ENCODE measurements at regions not wholly inside any gene's neighbourhood (a gene's known extent, or its start where the extent isn't known, plus 50 kb on each side); places are given as distances from the start of the nearest gene placed in this dataset.

DNA sequence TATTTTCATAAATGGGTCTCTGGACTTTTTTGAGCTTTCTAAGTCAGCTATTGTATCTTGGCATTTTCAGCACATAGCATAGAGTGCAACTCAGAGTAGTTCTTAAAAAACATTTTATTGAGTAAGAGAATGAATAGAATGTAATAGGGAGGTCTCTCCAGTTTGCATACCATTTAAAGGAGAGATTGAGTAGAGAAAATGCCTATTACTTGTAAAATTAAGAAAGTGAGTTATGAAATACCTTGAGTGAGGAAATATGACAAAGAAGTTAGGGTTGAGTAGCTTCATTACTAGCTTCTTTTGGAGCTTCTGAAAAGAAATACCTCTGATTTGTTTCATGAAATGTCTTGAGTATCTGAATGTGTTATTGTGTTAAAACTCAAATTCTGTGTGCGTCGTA, 140.0 kb downstream of the AASDHPPT start:
- no peak for FAIRE-seq

DNA sequence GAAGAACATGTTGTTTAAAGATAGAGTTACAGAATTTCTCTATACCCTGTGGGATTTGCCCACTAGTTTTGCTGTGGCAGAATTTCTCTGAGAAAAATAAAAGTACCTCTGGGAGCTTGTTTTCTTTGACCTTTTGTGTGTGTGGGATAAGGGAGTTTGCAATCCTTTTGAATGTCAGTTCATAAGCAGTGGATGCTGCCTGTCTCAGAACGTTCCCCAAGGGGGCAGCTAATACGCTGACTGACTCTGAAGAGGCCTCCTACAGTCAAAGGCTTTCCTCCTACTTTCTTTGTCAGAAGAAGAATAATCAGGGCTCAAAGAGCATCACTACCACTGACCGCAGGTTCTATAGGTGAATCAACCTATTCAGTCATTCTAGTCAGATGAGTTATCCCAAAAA, 140.6 kb downstream of the AASDHPPT start:
- FAIRE-seq, result no peak

DNA sequence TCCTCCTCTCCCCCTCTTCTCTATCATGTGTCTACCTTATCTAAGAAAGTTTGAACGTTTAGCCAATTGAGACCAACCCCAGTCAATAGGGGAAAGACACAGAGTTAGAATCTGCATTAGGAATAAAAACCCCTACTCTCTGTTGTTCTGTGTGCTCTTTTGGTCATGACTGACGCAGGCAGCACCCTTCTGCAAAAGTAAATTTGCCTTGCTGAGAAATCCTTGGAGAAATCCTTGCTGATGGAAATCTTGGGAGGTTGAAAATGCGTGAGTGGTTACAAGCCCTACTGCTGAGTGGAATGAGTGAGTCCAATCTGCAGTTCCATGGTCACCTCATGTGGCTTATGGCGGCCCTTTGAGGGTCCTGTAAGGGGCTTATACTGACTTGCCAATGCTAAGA, 145.2 kb downstream of the AASDHPPT start:
- no peak for FAIRE-seq

DNA sequence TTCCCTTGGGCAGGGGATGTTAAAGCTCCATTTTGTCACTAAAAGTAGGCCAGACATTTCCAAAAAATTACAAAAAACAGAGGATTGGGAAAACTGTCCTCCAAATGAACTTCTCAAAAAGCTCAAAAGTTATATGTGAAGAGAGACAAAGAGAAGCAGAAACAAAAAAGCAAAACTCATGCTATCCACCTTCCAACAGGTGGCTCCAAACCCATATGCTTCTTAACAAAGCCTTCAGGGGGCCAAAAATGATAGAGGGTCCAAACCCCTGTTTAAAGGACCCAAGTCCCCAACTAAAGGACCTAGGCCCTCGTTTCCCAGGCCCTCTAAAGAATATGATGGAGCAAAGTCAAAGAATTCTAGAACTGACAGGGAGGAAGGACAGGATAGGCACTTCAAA, 146.7 kb downstream of the AASDHPPT start:
- no peak for FAIRE-seq

DNA sequence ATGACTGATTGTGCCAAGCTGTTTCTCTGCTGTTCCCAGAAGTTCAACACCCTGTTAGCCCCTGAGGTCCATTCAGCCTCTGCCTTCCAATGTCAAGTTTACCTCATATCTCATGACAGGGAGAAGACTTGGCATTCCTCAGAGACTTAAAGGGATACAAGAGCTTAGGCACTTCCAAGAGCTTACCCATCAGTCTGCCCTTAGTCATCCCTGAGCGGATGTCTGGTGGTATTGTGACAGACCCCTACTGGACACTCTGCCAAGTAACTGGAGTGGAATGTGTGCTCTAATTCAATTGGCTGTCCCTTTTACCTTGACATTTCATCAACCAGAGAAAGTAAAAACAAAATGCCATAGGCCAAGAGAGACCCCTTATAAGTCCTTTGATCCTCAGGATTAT, 151.5 kb downstream of the AASDHPPT start:
- no peak for FAIRE-seq

DNA sequence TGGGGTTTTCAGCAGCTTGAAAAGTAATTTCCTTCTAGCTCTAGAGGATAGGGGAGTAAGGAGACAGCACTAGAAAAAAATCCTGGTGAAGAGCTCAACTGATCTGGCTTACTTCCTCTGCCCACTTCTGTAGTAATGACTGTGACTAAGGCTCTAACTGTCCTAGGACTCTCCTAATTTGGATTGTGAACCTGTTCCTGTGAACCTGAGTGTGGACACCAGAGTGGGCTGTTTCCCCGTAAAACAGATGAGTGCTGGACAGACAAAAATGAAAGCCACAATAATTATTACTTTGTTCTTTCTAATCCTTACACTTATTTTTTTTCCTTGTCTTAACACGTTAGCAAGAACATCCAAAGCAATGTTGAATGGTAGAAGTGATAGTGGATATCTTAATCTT, 154.1 kb downstream of the AASDHPPT start:
- no peak for FAIRE-seq

DNA sequence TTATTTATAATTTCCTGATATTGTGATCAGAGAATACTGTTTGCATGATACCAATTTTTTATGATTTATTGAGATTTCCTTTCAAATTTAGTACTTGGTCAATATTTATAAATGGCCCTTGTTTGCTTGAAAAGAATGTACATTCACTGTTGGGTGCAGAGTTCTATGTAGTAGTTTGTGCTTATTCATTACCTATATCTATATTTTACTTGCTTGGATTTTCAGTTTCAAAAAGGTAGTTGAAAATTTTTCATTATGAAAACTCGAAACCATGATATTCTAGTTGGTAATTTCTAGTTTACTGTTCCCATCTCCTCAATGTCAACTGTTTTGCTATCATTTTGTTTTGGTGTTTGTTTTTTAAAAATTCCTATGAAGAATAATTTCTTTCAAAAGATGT, 155.7 kb downstream of the AASDHPPT start:
- no peak for FAIRE-seq

DNA sequence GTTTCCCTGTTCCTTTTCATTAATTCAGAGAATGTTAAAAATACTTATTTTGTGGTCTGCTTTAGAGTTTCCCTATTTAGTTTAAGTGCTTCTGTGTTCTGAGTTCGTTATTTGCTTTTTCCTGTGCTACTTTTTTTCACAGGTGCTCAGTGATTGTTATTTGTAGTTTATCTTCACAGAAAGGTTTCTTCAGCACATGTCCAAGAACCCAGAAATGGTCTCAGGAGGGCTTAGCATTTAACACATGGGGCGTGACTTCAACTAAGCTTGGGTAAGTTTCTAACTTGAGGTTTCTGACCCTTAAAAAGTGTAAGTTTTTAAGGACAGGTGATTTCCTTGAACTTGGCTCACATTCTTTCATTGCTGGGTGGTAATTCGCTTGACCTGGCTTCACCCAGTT, 157.3 kb downstream of the AASDHPPT start:
- no peak for FAIRE-seq

DNA sequence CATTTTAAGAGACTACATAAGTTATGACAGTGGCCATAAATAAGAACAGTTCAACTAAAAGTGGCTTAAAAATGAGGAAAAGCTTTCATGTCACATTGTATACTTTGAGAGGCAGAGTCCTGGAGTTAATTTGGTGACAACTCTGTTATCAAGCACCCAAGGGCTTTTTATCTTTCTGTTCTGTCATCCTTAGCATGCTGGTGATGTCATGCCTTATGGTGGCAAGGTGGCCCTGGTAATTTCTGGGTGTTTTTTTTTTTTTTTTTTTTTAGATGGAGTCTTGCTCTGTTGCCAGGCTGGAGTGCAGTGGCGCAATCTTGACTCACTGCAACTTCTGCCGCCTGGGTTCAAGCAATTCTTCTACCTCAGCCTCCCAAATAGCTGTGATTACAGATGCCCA, 158.8 kb downstream of the AASDHPPT start:
- no peak for FAIRE-seq

DNA sequence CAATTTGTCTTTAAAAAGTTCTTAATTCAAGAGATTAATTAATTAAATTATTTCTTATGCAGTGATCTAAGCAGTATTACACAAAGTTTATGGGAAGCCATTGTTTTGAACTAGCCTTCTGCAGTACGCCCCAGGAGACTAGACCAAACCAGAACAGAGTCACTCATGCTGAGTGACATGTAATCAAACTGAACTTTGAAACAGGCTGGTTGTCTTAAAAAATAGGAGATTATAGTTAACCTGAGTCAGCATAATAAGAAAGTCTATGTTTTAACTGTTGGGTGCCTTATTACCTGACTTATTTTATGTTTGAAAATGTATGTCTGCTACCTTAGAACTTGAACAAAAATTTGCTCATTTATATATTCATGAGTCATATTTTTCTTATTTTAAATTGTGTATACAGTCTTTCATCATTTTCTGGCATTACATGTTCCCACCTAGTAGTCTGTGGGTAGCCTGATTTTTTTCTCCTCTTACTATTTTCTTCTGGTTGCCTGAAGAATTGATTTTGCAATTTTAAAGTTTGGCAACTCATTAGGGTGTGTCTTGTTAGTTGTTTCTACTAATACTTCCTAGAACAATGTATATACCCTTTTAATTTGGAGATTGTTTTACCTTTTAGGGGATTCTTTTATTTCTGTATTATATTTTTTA, 161.4 kb downstream of the AASDHPPT start:
- FAIRE-seq, result no peak

DNA sequence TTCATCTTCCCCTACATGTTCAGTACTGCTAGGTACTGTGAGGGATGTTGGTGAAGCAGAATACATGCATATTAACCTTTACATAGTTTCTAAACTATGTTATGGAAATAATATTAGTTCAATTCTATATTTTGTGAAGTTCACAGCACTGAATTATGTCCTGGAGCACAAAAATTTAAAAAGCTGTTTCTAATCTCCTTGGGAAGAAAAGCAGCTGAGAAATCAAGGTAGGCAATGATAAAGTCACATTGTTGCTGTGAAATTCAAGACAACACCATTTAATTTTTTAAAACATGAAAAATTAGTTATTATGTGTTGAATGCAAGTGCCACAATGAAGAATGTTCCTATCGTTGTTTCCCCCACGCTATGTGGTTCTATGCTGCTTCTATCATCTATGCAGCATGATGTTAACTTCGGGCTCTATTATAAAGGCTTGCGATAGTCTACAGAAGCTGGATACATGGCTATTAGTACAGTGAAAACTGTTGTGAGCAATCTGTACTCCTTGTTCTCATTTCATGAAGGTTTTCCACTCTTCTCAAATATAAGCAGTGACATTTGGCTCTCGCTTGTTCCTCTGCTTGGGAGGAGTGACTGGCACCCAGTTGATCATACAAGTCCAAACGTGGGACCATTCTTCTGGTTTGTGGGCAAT, 164.3 kb downstream of the AASDHPPT start:
- no peak for FAIRE-seq

DNA sequence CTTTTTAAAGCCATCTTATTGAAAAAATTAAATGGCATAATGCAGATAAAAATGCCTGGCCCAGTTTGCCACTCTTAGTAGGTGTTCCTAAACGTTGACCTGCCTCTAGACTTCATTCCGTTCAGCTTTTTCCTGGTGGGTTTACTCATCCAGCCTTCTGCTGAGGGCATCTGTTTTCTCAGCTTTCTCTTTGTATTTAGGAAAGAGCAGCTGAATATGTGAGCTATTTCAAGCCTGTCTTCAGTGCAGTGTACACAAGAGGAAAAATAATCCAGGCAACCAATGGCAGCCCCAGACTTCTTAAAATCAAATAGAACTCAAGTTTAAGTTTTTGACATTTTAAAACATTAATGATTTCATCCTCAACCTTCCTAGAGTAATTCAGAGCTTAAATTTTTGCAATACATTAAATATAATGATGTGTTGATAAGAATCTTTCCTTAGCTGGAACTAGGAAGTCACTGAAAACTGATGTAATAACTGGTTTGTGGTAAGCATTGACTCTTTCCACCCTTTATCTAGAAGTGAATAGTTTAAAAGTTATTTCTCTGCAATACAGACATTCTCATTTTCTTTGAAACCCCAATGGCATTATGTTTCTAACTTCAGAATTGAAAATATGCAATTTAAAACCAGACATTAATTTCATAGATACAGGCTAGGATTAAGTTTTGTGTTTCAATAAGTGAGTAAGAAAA, 165.4 kb downstream of the AASDHPPT start:
- no peak for FAIRE-seq

DNA sequence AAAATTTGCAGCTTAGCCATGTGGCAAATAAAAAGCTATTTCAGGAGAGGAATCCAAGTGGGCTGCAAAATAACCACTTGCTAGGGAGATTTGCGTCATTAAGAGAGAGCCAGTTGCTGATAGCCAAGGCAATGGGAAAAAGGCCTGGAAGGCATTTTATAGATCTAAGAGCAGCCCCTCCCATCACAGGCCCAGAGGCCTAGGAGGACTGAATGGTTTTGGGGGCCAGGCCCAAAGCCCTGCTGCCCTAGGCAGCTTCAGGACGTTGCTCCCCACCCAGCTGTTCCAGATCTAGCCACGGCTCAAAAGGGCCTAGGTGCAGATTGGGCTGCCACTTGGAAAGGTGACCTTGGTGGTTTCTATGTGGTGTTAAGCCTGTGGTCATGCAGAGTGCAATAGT, 169.0 kb downstream of the AASDHPPT start:
- FAIRE-seq, result no peak

DNA sequence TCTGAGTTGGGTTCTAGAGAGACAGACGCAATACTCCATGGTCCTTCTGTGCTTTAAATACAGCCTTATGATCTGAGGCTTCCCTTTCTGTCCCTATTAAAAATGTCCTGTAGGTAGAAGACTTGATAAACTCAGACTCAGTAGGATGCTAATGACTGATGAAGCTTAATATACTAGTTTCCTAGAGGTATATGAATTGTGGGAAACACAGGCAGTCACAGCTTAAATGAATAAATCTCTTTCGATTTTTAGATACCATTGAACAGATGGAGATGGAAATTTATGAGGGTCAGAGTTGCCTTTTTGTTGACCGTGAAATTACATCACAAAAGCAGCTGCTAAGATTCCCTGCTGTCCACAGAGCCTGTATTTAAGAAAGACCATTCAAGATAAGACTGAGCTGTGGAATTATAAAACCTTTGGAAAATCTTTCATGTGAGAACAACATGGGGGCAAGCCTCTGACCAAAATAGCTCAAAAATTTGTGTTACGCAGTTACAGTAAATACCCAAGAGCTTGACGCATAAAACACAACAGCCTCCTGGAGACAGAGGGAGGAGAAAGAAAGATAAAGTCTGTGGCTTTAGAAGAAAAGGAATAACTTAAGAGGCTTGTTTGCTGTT, 172.3 kb downstream of the AASDHPPT start:
- peak; percentile 58 for FAIRE-seq

DNA sequence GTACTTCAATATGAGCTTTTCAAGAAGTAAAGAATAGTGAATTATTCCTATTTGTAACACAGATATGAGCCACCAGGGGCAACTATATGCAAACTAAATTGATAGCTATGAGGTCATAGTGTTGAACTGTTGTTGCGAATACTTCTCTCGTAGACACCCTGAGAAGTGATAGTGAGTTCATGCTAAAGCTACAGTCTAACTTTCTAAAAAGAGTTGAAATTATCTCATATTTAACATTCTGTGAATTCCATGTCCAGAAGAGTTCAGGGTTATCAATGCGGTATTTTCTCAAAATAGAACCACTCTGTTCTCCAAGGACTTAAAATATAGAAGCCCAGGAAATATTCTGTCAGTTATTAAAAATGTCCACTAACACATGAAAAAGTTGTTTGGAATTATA, 185.4 kb downstream of the AASDHPPT start:
- FAIRE-seq, result peak; percentile 4

DNA sequence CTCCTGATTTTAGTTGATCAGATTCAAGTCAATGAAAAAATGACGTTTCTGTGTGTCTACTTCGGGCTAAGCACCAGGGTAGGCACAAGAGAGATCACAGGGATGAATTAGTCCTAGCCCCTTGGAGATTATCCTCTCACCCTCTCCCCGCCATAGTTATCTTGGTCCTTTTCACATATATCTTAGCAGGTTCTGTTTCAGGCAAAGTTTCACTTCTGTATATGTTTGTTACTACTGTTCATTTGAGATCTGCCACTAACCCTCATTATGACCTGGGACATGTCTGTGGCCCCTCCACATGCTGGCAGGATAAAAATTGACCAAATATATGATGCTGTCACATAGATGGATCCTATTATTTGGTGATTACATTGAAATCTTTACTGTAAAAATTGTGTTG, 186.1 kb downstream of the AASDHPPT start:
- FAIRE-seq, result no peak

DNA sequence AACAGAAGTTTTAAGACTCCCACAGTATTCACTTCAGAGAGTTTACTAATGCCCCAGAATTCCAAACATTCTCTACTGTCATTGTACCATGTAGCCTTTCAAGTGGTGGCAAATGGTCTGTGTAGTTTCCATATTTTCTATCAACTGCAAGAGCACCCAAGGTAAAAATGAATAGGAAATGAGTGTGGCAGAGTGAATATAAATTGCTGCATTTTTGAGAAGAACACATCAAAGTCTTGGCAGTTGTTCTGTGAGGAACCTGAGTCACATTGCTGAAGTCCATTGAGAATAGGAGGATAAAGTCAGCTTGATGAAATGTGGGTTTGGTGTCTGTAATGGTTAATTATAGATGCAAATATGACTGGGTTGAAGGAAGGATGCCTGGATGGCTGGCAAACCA, 193.6 kb downstream of the AASDHPPT start:
- FAIRE-seq, result no peak

DNA sequence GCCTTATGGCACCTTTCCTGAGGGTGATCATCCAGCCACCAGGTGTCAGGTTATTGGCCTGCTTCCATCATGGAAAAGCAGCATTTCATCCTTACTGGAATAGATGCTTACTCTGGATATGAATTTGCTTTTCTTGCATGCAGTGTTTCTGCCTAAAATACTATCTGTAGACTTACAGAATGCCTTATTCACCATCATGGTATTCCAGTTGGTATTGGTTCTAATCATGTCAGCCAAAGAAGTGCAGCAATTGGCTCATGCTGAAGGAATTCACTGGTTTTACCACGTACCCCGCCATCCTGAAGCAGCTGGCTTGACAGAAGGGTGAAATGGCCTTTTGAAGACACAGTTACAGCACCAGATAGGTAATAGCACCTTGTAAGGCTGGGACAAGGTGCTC, 194.2 kb downstream of the AASDHPPT start:
- no peak for FAIRE-seq

DNA sequence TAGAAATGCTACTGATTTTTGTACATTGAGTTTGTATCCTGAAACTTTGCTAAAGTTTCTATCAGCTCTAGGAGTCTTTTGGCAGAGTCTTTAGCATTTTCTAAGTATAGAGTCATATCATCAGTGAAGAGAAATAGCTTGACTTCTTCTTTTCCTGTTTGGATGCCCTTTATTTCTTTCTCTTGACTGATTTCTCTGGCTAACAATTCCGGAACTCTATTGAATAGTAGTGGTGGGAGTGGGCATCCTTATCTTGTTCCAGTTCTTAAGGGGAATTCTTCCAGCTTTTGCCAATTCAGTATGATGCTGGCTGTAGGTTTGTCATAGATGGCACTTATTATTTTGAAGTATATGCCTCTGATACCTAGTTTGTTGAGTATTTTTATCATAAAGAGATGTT, 197.7 kb downstream of the AASDHPPT start:
- FAIRE-seq, result no peak

DNA sequence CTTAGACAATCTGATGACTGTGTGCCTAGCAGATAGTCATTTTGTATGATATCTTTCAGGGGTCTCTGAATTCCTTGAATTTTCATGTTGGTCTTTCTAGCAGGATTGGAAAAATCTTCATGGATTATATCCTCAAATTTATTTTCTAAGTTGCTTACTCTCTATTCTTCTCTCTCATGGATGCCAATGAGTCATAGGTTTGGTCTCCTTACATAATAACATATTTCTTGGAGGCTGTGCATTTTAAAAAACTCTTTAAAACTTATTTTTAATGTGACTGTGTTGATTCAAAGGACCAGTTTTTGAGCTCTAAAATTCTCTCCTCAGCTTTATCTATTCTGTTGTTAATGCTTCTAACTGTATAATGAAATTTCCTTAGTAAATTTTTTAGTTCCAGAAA, 198.7 kb downstream of the AASDHPPT start:
- FAIRE-seq, result no peak

DNA sequence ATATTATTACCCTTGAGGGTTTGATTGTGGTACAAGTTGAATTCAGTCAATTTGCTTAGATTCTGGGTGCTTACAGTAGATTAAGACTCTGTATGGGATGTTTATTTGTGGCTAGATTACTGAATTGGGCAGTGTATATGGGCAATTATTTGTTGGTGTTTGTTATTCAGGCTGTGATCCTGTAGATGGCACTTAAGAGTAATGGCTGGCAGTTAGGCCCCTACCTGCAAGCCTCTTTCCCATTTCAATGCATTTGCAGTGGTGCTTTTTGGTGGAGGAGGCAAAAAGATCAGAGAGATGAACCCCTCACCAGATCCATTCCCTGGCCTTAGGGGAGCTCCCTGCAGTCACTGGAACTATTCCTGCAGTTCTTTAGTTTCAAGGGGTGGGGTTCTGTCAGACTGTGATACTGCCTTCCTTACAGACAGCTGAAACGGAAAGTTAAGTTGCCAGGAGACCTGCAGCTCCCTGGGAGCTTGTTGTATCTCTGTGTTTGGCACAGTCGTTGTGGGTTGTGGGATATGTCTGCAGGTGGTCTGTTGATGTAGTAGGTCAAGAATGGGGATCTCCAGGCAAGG, 199.5 kb downstream of the AASDHPPT start:
- no peak for FAIRE-seq

DNA sequence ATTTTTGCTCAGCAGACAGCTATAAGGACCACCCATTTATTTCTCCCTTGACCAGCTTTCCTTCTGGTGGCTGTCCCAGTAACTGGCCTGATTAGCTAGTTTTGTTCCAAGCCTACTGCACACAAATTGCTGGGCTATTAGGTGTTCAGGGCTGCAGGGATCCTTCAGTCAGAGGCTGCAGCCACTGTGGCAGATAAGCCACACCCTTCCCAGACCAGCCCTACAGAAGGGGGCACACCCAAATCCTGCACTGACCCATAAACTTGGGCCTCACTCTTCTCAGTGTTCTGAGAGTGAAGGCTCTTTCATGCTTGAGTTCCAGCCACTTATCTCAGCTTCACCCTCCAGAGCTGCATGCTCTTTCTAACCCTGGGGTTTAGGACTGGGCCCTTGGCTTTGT, 200.0 kb downstream of the AASDHPPT start:
- FAIRE-seq, result no peak

DNA sequence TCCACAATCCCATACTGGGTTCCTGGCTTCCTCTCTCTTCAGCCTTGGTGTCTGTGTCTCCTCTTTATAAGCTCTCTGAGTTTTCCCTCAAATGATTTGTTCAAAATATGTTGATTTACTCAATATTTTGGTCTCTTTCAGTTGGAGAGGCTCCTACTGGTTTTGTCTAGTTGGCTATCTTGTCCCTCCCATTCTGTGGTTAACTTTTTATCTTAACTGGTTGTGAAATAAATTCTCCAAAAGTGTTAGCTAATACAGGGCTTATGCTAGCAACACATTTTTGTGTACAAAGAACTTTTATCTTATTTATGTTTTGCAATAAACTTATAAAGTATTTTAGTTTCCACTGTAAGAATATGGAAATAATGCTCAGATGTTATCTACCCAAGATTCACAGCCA, 200.9 kb downstream of the AASDHPPT start:
- no peak for FAIRE-seq

DNA sequence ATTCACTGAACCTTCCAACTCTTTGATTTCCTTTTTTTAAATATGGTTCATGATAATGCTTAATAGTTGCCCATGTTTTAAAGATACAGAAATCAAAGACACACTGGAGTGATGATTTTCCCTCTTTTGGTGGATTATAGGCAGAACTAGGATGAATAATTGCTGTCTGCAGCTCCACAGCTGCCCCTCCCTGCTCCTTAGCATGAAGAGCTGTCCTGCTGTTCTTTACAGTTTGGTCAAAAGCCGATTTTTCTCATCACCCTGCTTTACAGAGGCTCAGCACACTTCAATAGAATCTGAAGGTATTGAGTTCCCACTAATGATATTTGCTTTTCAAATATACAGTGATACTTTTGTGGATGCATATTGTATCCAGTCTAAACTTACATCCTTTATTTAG, 202.6 kb downstream of the AASDHPPT start:
- no peak for FAIRE-seq

Data from endometrium (tissue), 2 donors.